GM23338 (cell line): ENCODE measurements at regions not wholly inside any gene's neighbourhood (a gene's known extent, or its start where the extent isn't known, plus 50 kb on each side); places are given as distances from the start of the nearest gene placed in this dataset.

Experiments used
- CREB1 ChIP-seq: fragments of 250-450 bp; sonication (Bioruptor Pico); IDR thresholded peaks from 2 replicates; pipeline ENCODE4 v1.5.0; 2020; ENCODE audit warnings: low read depth, mild to moderate bottlenecking, moderate library complexity
- EZH2 ChIP-seq: fragments of 200-600 bp; sonication (generic); IDR thresholded peaks from one replicate; pipeline ENCODE4 v1.8.0; 2017; ENCODE audit warnings: antibody characterized with exemption, mild to moderate bottlenecking, low read depth; ENCODE audit not compliant: unreplicated experiment
- EZH2phosphoT487 ChIP-seq: fragments of 200-600 bp; sonication (generic); IDR thresholded peaks from one replicate; pipeline ENCODE4 v1.8.1; 2018; ENCODE audit warnings: antibody characterized with exemption; ENCODE audit not compliant: unreplicated experiment
- JUNB ChIP-seq: IDR thresholded peaks from one replicate; pipeline ENCODE4 v1.6.1; 2016; ENCODE audit warnings: antibody characterized with exemption; ENCODE audit not compliant: unreplicated experiment
- NANOG ChIP-seq: IDR thresholded peaks from 2 replicates; pipeline ENCODE4 v1.6.1; 2016; ENCODE audit warnings: antibody characterized with exemption, borderline replicate concordance
- POLR2AphosphoS5 ChIP-seq: IDR thresholded peaks from 2 replicates; pipeline ENCODE4 v1.6.1; 2016; ENCODE audit warnings: antibody characterized with exemption, low read depth
- TF ChIP-seq, protein P1 (sequence below), 2 experiments: fragments of 200-600 bp in 1 of 2; sonication (generic) in 1 of 2; conservative IDR thresholded peaks; 2 replicates each; pipeline versions ENCODE4 v1.5.1 to v1.6.1; 2016 to 2017; ENCODE audit warnings: antibody characterized with exemption in 2 of 2, low read depth in 2 of 2, mild to moderate bottlenecking in 2 of 2, moderate library complexity in 1 of 2
- TF ChIP-seq, protein P2 (sequence below): IDR thresholded peaks from one replicate; pipeline ENCODE4 v1.6.1; 2018; ENCODE audit warnings: antibody characterized with exemption; ENCODE audit not compliant: unreplicated experiment

DNA sequence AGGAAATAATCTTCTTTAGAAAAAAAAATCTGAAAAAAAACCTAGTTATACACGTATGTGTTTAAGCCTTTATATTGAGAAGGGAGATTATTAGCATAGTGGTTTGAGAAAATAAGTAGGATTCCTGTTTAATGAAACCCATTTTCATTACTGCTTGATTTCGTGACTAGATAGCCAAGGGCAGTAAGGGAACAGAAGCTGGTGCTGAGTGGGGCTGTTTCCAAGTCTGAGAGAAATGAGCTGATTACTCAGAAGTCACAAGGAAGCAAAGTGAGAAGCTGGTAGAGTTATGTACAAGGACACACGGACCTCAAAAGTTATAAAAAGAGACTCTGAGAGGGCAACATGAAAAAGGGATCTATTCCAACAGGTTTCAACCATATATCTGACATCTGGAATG is 256.5 kb downstream of the TTLL7 start:
- TF ChIP-seq, protein P1, sequence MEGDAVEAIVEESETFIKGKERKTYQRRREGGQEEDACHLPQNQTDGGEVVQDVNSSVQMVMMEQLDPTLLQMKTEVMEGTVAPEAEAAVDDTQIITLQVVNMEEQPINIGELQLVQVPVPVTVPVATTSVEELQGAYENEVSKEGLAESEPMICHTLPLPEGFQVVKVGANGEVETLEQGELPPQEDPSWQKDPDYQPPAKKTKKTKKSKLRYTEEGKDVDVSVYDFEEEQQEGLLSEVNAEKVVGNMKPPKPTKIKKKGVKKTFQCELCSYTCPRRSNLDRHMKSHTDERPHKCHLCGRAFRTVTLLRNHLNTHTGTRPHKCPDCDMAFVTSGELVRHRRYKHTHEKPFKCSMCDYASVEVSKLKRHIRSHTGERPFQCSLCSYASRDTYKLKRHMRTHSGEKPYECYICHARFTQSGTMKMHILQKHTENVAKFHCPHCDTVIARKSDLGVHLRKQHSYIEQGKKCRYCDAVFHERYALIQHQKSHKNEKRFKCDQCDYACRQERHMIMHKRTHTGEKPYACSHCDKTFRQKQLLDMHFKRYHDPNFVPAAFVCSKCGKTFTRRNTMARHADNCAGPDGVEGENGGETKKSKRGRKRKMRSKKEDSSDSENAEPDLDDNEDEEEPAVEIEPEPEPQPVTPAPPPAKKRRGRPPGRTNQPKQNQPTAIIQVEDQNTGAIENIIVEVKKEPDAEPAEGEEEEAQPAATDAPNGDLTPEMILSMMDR (conservative IDR thresholded peaks at IDR 0.05; ENCODE audit: low read depth in 2 of 2): no peak
- TF ChIP-seq NANOG (no peak), EZH2 (no peak), CREB1 (CRISPR knock-in tag) (no peak), EZH2phosphoT487 (no peak), POLR2AphosphoS5 (no peak), JUNB (no peak)
- TF ChIP-seq, protein P2, sequence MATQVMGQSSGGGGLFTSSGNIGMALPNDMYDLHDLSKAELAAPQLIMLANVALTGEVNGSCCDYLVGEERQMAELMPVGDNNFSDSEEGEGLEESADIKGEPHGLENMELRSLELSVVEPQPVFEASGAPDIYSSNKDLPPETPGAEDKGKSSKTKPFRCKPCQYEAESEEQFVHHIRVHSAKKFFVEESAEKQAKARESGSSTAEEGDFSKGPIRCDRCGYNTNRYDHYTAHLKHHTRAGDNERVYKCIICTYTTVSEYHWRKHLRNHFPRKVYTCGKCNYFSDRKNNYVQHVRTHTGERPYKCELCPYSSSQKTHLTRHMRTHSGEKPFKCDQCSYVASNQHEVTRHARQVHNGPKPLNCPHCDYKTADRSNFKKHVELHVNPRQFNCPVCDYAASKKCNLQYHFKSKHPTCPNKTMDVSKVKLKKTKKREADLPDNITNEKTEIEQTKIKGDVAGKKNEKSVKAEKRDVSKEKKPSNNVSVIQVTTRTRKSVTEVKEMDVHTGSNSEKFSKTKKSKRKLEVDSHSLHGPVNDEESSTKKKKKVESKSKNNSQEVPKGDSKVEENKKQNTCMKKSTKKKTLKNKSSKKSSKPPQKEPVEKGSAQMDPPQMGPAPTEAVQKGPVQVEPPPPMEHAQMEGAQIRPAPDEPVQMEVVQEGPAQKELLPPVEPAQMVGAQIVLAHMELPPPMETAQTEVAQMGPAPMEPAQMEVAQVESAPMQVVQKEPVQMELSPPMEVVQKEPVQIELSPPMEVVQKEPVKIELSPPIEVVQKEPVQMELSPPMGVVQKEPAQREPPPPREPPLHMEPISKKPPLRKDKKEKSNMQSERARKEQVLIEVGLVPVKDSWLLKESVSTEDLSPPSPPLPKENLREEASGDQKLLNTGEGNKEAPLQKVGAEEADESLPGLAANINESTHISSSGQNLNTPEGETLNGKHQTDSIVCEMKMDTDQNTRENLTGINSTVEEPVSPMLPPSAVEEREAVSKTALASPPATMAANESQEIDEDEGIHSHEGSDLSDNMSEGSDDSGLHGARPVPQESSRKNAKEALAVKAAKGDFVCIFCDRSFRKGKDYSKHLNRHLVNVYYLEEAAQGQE: no peak
